ENCODE measurements at regions not wholly inside any gene's neighbourhood (a gene's known extent, or its start where the extent isn't known, plus 50 kb on each side); places are given as distances from the start of the nearest gene placed in this dataset.

- no peak for TF ChIP-seq CTCF (IDR thresholded peaks at IDR 0.05; ENCODE audit: insufficient read depth, low read length, severe bottlenecking)
- no peaks in the 10 kb centered on the region for H3K36me3 ChIP-seq (ENCODE audit: control insufficient read depth, insufficient read depth, low read length)
- H3K27me3 ChIP-seq (ENCODE audit: control insufficient read depth, insufficient read depth, low read length): peaks cover 36% of the 10 kb centered on the region
- H3K4me3 ChIP-seq (ENCODE audit: low read depth, low read length): no peak overlapping the region
- no peak for DNase-seq (ENCODE audit: low read depth)
- no peak for FAIRE-seq
Observed at GRCh38 chr4:41865306-41865980, 69.8 kb upstream of the TMEM33 start.

GRCh38 chr4:41859087-41859486 lies 76.1 kb upstream of the TMEM33 start:
- H3K27me3 ChIP-seq (ENCODE audit: control insufficient read depth, insufficient read depth, low read length): peaks cover 13% of the 10 kb centered on the region
- no peak for DNase-seq (ENCODE audit: low read depth)
- no peak overlapping the region for H3K4me3 ChIP-seq (ENCODE audit: low read depth, low read length)
- FAIRE-seq: no peak
- no peak for TF ChIP-seq CTCF (IDR thresholded peaks at IDR 0.05; ENCODE audit: insufficient read depth, low read length, severe bottlenecking)
- no peaks in the 10 kb centered on the region for H3K36me3 ChIP-seq (ENCODE audit: control insufficient read depth, insufficient read depth, low read length)

- Histone ChIP-seq H3K4me3 (ENCODE audit: low read depth, low read length) (no peak overlapping the region), H3K36me3 (ENCODE audit: control insufficient read depth, insufficient read depth, low read length) (no peaks in the 10 kb centered on the region), H3K27me3 (ENCODE audit: control insufficient read depth, insufficient read depth, low read length) (peaks cover 8% of the 10 kb centered on the region)
- no peak for TF ChIP-seq CTCF (IDR thresholded peaks at IDR 0.05; ENCODE audit: insufficient read depth, low read length, severe bottlenecking)
- DNase-seq (ENCODE audit: low read depth) (no peak), FAIRE-seq (no peak)
Observed at GRCh38 chr4:41857226-41857641, 78.0 kb upstream of the TMEM33 start.

- Histone ChIP-seq H3K27me3 (ENCODE audit: control insufficient read depth, insufficient read depth, low read length) (peaks cover 8% of the 10 kb centered on the region), H3K36me3 (ENCODE audit: control insufficient read depth, insufficient read depth, low read length) (no peaks in the 10 kb centered on the region), H3K4me3 (ENCODE audit: low read depth, low read length) (no peak overlapping the region)
- no peak for TF ChIP-seq CTCF (IDR thresholded peaks at IDR 0.05; ENCODE audit: insufficient read depth, low read length, severe bottlenecking)
- FAIRE-seq: no peak
- DNase-seq (ENCODE audit: low read depth): no peak
Observed at GRCh38 chr4:41856797-41857196, 78.4 kb upstream of the TMEM33 start.

GRCh38 chr4:41853973-41854372 lies 81.3 kb upstream of the TMEM33 start:
- H3K36me3 ChIP-seq (ENCODE audit: control insufficient read depth, insufficient read depth, low read length): no peaks in the 10 kb centered on the region
- H3K4me3 ChIP-seq (ENCODE audit: low read depth, low read length): no peak overlapping the region
- H3K27me3 ChIP-seq (ENCODE audit: control insufficient read depth, insufficient read depth, low read length): peaks cover 6% of the 10 kb centered on the region
- DNase-seq (ENCODE audit: low read depth): peak; percentile 7
- no peak for FAIRE-seq
- no peak for TF ChIP-seq CTCF (IDR thresholded peaks at IDR 0.05; ENCODE audit: insufficient read depth, low read length, severe bottlenecking)

GRCh38 chr4:41852229-41852628 lies 83.0 kb upstream of the TMEM33 start:
- no peak for TF ChIP-seq CTCF (IDR thresholded peaks at IDR 0.05; ENCODE audit: insufficient read depth, low read length, severe bottlenecking)
- no peak for FAIRE-seq
- DNase-seq (ENCODE audit: low read depth): peak; percentile 15
- no peaks in the 10 kb centered on the region for H3K36me3 ChIP-seq (ENCODE audit: control insufficient read depth, insufficient read depth, low read length)
- no peak overlapping the region for H3K4me3 ChIP-seq (ENCODE audit: low read depth, low read length)
- peaks cover 2% of the 10 kb centered on the region for H3K27me3 ChIP-seq (ENCODE audit: control insufficient read depth, insufficient read depth, low read length)
